ENCODE measurements at regions not wholly inside any gene's neighbourhood (a gene's known extent, or its start where the extent isn't known, plus 50 kb on each side); places are given as distances from the start of the nearest gene placed in this dataset.

DNA sequence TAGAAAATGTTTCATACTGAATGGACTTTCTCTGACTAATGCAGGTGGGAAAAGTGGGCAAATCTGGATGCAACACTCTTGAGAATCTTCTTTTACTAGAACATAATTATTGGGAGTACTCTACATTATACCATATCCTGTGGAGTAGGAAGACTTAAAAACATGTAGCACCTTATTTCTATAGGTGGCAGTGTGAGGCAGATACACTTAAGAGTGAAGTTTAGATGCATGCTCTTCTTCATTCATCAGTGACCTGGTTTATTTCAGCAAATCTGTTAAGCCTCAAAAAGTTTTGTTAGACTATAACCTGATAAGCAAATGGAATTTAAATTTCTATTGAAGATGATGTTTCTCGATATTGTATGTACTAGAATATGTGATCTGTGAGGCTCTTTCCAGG lies 1087.1 kb upstream of the LRRN3 start:
- peaks cover 0 to 4% (median 0%) of the 10 kb centered on the region in 7 donors for H3K9me3 Mint-ChIP-seq
- H3K4me3 Mint-ChIP-seq: no peak overlapping the region
- ATAC-seq (ENCODE audit: low read depth in 2 of 2) (no peak), DNase-seq (no peak)
- no peaks in the 10 kb centered on the region for H3K4me1 Mint-ChIP-seq
- no peaks in the 10 kb centered on the region for H3K27me3 Mint-ChIP-seq
- no peaks in the 10 kb centered on the region for H3K36me3 Mint-ChIP-seq
- no peak overlapping the region for H3K27ac Mint-ChIP-seq

DNA sequence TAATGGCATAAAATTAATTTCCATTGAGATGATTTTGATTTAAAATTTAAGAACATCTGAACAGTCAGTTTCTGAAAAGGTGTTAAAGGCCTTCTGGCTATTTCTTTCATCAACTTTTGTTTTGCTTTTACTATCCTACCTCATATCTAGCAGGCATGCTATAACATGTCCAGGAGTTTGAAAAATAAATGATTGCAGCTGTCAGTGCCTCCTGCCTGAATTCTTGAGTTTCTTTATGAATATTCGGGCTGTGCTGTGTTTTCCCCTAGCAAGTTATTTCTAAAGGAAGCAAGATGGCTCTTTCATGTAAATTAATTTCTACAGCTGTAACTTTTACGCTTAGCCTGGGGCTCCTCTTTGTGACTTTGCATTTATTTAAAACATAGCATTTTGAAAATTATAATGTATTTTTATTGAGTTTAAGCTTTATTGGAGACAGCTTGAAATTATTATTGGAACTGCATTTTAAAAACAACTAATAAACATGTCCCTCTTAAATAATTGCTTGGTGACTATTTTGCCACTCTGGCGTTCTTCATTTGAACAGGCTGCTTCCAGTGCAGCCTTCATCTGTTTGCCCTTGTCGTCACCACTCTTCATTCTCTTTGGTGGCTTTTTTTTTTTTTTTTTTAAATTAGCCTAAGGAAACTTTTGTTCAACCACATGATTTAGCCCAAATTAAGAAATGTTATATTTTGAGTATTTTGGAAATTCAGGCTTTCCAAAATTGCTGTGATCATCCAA lies 1083.4 kb upstream of the LRRN3 start:
- DNase-seq (no peak), ATAC-seq (ENCODE audit: low read depth in 2 of 2) (no peak)
- no peaks in the 10 kb centered on the region for H3K36me3 Mint-ChIP-seq
- no peaks in the 10 kb centered on the region for H3K27me3 Mint-ChIP-seq
- H3K4me3 Mint-ChIP-seq: no peak overlapping the region
- no peak overlapping the region for H3K27ac Mint-ChIP-seq
- peaks cover 0 to 2% (median 0%) of the 10 kb centered on the region in 7 donors for H3K9me3 Mint-ChIP-seq
- no peaks in the 10 kb centered on the region for H3K4me1 Mint-ChIP-seq

DNA sequence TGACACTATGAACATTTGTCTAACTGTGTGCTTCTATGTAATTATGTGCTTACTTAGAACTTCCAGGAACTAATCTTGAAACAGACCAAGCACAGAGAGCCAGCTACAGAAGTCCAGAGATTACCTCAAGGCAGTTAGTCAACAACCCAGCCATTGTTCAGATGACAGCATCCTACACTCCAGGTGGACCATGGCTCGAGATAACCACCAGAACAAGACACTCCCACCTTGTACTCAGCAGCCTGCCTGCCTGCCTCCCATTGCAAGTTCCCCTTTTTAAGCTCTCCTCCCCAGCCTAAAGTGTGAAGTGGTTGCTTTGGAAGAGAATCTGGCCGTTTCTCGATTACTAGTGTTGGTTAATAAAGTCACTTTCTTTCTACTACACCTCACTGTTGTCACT lies 1080.6 kb upstream of the LRRN3 start:
- H3K36me3 Mint-ChIP-seq: no peaks in the 10 kb centered on the region
- DNase-seq (no peak), ATAC-seq (ENCODE audit: low read depth in 2 of 2) (no peak)
- H3K4me3 Mint-ChIP-seq: no peak overlapping the region
- no peak overlapping the region for H3K27ac Mint-ChIP-seq
- no peaks in the 10 kb centered on the region for H3K4me1 Mint-ChIP-seq
- H3K27me3 Mint-ChIP-seq: no peaks in the 10 kb centered on the region
- H3K9me3 Mint-ChIP-seq: peaks cover 0 to 4% (median 0%) of the 10 kb centered on the region in 7 donors

DNA sequence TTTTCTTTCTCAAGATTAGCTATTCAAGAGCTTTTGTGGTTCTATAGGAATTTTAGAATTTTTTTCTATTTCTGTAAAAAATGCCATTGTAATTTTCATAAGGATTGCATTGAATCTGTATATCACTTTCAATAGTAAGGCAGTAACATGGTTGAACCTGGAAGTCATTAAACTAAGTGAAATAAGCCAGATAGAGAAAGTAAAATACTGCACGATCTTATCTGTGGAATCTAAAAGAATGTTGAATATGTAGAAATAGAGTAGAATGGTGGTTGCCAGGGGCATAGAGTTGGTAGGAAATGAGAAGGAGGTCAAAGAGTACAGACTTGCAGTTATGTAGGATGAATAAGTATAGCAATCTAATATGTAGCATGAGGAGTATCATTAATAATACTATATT lies 1073.5 kb upstream of the LRRN3 start:
- DNase-seq (no peak), ATAC-seq (ENCODE audit: low read depth in 2 of 2) (no peak)
- H3K4me1 Mint-ChIP-seq: no peaks in the 10 kb centered on the region
- no peaks in the 10 kb centered on the region for H3K27me3 Mint-ChIP-seq
- H3K9me3 Mint-ChIP-seq: peaks cover 0 to 12% (median 2%) of the 10 kb centered on the region in 7 donors
- no peak overlapping the region for H3K4me3 Mint-ChIP-seq
- no peaks in the 10 kb centered on the region for H3K36me3 Mint-ChIP-seq
- H3K27ac Mint-ChIP-seq: no peak overlapping the region

DNA sequence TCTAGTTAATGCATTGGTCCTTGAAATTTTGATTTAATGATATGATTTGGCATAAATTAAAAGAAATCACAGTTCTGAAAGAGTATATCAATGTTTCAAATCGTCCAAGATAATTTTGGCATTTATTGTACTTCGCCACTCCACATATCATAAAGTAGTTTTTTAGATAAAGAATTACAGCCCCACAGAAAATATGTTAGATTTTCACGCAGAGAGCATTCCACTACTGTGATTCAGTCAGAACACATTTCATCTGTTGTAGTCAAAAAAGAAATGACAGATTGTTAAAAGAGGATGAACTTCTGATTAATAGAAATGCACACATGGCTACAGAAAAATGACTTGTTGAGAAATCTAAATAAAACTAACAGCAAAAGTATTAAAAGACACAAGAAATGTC lies 1063.5 kb upstream of the LRRN3 start:
- Mint-ChIP-seq H3K4me3 (no peak overlapping the region), H3K4me1 (no peaks in the 10 kb centered on the region), H3K9me3 (peaks cover 0 to 3% (median 0%) of the 10 kb centered on the region in 7 donors), H3K27ac (no peak overlapping the region), H3K36me3 (no peaks in the 10 kb centered on the region), H3K27me3 (no peaks in the 10 kb centered on the region)
- ATAC-seq (ENCODE audit: low read depth in 2 of 2): no peak
- DNase-seq: no peak

DNA sequence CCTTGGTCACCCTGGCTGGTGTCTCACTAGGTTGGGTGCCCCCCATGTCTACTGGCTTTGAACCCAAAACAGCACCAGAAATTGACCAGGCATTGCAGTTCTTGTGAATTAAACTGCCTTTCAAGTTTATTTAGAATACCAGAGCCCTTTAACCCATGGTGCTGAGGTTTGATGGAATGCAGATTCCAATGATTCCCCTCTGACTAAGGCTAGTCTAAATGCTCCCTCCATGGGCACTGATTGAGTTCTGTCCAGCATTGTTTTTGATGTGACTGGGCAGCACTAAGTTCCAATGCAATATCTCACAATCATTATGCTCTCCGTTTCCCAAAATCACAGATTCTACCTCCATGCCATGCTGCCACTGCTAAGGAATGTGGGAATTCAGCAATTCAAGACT lies 1047.4 kb upstream of the LRRN3 start:
- ATAC-seq (ENCODE audit: low read depth in 2 of 2) (no peak), DNase-seq (no peak)
- Mint-ChIP-seq H3K36me3 (no peaks in the 10 kb centered on the region), H3K27ac (no peak overlapping the region), H3K4me3 (no peak overlapping the region), H3K4me1 (no peaks in the 10 kb centered on the region), H3K27me3 (no peaks in the 10 kb centered on the region), H3K9me3 (peaks cover 0 to 6% (median under 1%) of the 10 kb centered on the region in 7 donors)

DNA sequence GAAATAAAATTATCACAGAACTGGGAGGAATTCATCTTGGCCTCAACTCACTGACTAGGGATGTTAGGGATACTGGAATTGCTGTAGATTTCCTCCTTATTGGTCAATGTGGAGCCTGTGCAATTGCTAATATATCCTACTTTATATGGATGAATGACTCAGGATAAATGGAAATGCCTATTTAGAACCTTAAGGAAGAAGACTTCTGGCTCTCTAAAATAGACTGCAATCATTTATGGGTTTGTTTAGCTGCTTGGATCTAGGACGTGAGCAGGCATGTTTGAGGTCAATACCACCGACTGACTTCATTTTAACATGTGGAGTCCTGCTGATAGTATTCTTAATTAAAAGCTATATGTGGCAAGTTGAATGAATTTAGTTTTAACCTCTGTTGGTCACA lies 1040.1 kb upstream of the LRRN3 start:
- Mint-ChIP-seq H3K27me3 (no peaks in the 10 kb centered on the region), H3K36me3 (no peaks in the 10 kb centered on the region), H3K4me3 (no peak overlapping the region), H3K4me1 (no peaks in the 10 kb centered on the region), H3K9me3 (peaks cover 0 to 11% (median 3%) of the 10 kb centered on the region in 7 donors), H3K27ac (no peak overlapping the region)
- ATAC-seq (ENCODE audit: low read depth in 2 of 2) (no peak), DNase-seq (no peak)

DNA sequence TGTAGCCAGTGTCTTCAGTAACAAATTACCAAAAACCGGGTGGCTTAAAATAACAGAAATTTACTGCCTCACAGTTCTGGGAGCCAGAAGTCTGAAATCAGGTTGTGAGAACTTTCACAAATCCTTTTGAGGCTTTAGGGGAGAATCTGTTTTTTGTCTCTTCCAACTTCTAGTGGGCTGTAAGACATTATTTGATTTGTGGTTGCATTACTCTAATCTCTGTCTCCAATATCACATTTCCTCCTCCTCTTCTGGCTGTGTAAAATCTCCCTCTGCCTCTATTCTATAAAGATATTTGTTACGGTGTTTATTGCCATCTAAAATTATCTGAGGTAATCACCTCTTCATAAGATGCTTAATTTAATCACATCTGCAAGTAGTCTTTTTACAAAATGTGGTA lies 1039.6 kb upstream of the LRRN3 start:
- no peaks in the 10 kb centered on the region for H3K4me1 Mint-ChIP-seq
- H3K9me3 Mint-ChIP-seq: peaks cover 0 to 13% (median 3%) of the 10 kb centered on the region in 7 donors
- H3K4me3 Mint-ChIP-seq: no peak overlapping the region
- H3K27me3 Mint-ChIP-seq: no peaks in the 10 kb centered on the region
- ATAC-seq (ENCODE audit: low read depth in 2 of 2) (no peak), DNase-seq (no peak)
- no peaks in the 10 kb centered on the region for H3K36me3 Mint-ChIP-seq
- H3K27ac Mint-ChIP-seq: no peak overlapping the region

DNA sequence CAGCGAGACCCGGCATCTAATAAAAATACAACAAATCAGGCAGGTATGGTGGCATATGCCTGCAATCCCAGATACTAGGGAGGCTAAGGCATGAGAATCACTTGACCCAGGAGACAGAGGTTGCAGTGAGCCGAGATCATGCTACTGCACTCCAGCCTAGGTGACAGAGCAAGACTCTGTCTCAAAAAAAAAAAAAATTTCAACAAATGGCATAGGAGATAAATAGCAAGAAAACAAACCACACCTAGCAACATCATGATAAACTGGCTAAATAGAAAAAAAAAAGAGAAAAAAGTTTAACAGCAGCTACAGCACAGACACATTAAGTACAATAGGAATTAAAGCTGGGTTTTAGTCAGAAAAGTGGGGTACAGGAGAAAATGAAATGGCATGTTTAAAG lies 1034.6 kb upstream of the LRRN3 start:
- Mint-ChIP-seq H3K27ac (no peak overlapping the region), H3K4me1 (no peaks in the 10 kb centered on the region), H3K4me3 (no peak overlapping the region), H3K36me3 (no peaks in the 10 kb centered on the region), H3K27me3 (no peaks in the 10 kb centered on the region), H3K9me3 (peaks cover 0 to 6% (median 1%) of the 10 kb centered on the region in 7 donors)
- ATAC-seq (ENCODE audit: low read depth in 2 of 2) (no peak), DNase-seq (no peak)

DNA sequence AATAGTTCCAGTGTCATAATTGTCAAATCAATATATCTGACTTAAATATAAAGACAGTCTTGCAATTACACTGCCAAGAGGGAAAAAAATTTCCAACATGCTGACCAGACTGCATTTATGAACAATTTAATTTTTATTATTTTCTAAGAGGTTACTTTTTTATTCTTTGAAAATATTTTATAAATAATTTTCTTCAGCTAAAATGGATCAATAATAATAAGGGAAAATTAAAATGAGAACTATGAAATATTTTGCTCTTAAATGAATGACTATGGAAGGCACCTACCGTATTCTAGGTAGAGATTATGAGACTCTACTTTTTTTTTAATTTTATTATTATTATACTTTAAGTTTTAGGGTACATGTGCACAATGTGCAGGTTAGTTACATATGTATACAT lies 1032.5 kb upstream of the LRRN3 start:
- no peak overlapping the region for H3K27ac Mint-ChIP-seq
- peaks cover 0 to 6% (median 0%) of the 10 kb centered on the region in 7 donors for H3K9me3 Mint-ChIP-seq
- ATAC-seq (ENCODE audit: low read depth in 2 of 2): no peak
- no peak overlapping the region for H3K4me3 Mint-ChIP-seq
- H3K27me3 Mint-ChIP-seq: no peaks in the 10 kb centered on the region
- no peaks in the 10 kb centered on the region for H3K4me1 Mint-ChIP-seq
- no peaks in the 10 kb centered on the region for H3K36me3 Mint-ChIP-seq
- no peak for DNase-seq

DNA sequence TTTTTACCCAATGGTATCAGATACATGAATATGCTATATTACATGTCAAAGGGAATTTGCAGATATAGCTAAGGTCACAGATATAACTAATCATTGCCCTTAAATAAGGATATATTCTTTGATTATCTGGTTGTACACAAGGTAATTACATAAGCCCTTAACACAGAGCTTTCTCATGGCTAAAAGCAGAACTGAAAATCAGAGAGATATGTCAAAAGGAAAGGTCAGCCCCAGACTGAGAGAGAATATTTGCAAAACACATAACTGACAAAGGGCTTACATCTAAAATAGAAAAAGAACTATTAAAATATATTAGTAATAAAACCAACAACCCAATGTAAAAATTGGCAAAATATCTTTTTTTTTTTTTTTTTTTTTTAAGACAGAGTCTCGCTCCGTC lies 1029.5 kb upstream of the LRRN3 start:
- H3K27me3 Mint-ChIP-seq: no peaks in the 10 kb centered on the region
- H3K36me3 Mint-ChIP-seq: no peaks in the 10 kb centered on the region
- no peak overlapping the region for H3K4me3 Mint-ChIP-seq
- H3K4me1 Mint-ChIP-seq: no peaks in the 10 kb centered on the region
- H3K27ac Mint-ChIP-seq: no peak overlapping the region
- DNase-seq: no peak
- no peak for ATAC-seq (ENCODE audit: low read depth in 2 of 2)
- H3K9me3 Mint-ChIP-seq: peaks cover 0 to 2% (median 0%) of the 10 kb centered on the region in 7 donors

DNA sequence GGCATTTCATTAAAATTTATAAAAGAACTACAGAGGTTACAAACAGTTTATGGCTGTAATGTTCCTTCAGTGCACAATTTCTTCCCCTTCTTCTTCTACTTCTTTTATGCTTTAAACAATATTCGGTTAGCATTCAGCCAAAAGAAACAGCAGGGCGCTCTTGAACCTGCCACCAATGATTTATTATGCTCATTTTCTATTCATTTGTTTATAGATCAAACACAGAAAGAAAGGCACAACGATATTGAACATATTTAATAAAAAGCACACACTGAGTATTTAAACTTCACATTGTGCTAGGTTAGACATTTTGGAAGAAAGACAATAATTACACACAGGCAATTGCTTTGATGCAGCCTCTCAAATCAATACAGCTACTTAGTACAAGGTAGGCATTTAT lies 1025.8 kb upstream of the LRRN3 start:
- H3K9me3 Mint-ChIP-seq: peaks cover 0 to 5% (median 0%) of the 10 kb centered on the region in 7 donors
- no peak overlapping the region for H3K4me3 Mint-ChIP-seq

DNA sequence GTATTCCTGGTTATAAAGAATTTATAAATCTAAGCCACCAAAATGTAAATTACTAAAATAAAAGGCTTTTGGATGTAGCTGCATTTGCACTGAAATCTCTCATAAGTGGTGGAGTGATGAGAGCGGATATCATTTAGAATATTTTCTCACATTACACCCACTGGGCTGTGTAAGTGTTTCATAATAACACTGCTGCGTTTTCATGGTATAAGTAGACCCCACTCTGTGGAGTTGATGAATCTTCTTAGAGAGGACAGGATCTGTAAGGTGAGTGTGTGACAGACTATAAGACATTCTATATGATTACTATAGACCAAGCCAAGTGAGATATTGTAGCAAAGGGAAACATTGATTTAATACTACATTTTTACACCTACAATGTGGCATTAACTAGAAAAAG lies 1024.1 kb upstream of the LRRN3 start:
- Mint-ChIP-seq H3K27ac (no peak overlapping the region), H3K4me3 (no peak overlapping the region), H3K27me3 (no peaks in the 10 kb centered on the region), H3K36me3 (no peaks in the 10 kb centered on the region), H3K4me1 (no peaks in the 10 kb centered on the region), H3K9me3 (peaks cover 0 to 5% (median 0%) of the 10 kb centered on the region in 7 donors)
- no peak for ATAC-seq (ENCODE audit: low read depth in 2 of 2)
- DNase-seq: no peak

More for the DNA sequence above, 1025.8 kb upstream of the LRRN3 start:
- no peaks in the 10 kb centered on the region for H3K27me3 Mint-ChIP-seq
- no peaks in the 10 kb centered on the region for H3K4me1 Mint-ChIP-seq
- no peaks in the 10 kb centered on the region for H3K36me3 Mint-ChIP-seq
- DNase-seq (no peak), ATAC-seq (ENCODE audit: low read depth in 2 of 2) (no peak)
- no peak overlapping the region for H3K27ac Mint-ChIP-seq

DNA sequence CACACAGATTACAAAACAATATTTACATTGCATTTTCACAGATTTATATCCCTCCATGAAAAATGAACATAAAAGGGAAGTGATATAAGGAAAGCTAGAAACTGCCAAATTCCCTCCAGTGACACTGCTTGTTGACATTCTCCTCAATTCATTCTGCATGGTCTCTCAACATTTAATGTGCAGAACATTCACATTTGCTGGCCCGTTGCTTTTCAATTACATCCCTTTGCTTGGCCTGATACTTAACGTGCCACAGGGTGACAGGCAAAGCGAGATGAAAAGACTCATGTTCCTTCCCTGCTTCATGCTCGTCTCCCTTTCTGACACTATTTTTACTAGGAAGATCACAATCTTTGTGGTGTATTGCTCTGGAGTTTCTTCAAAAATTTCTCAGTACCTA lies 1019.7 kb upstream of the LRRN3 start:
- DNase-seq (no peak), ATAC-seq (ENCODE audit: low read depth in 2 of 2) (no peak)
- Mint-ChIP-seq H3K27ac (no peak overlapping the region), H3K27me3 (no peaks in the 10 kb centered on the region), H3K4me1 (no peaks in the 10 kb centered on the region), H3K36me3 (no peaks in the 10 kb centered on the region), H3K4me3 (no peak overlapping the region), H3K9me3 (peaks cover 0 to 5% (median under 1%) of the 10 kb centered on the region in 7 donors)

DNA sequence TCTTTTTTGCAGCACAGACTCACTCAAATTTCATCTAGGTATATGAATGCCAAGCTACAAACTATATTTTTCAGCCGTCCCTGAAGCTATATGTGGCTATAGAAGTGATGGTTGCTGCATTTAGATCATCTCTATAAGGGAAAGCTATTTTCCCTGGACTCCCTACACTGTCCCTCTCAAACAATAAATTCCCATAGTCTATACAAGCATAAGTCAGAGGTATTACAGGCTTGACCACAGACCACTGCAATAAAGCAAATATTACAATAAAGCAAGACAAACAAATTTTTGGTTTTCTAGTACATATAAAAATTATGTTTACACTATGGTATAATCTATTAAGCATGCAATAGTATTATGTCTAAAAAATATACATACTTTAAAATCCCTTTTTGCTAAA lies 1015.5 kb upstream of the LRRN3 start:
- Mint-ChIP-seq H3K4me3 (no peak overlapping the region), H3K27ac (no peak overlapping the region), H3K27me3 (no peaks in the 10 kb centered on the region), H3K4me1 (no peaks in the 10 kb centered on the region), H3K36me3 (no peaks in the 10 kb centered on the region), H3K9me3 (peaks cover 0 to 6% (median 2%) of the 10 kb centered on the region in 7 donors)
- no peak for ATAC-seq (ENCODE audit: low read depth in 2 of 2)
- no peak for DNase-seq
